PC-3 (cell line): ENCODE measurements at regions not wholly inside any gene's neighbourhood (a gene's known extent, or its start where the extent isn't known, plus 50 kb on each side); places are given as distances from the start of the nearest gene placed in this dataset.

Experiments used
- ATAC-seq: fragments of 200-7000 bp; cut with Tn5 transposase; 2 replicates; pipeline ENCODE4 v1.9.1; 2020; ENCODE audit warnings: mild to moderate bottlenecking, moderate library complexity
- BruUV-seq: library from RNA; stranded (reverse); fragments of 400-500 nt; replicated peaks from 2 replicates; lab custom pipeline; 2021; lab: Mats Ljungman, UMichigan
- CTCF ChIA-PET: fragments of 300-600 bp; sonication (Branson Sonifier 250); formaldehyde crosslinking; loops from one replicate; lab custom pipeline; 2022; ENCODE audit warnings: antibody characterized with exemption; lab: Charles Lee
- POLR2A ChIA-PET: fragments of 300-600 bp; sonication (Branson Sonifier 250); formaldehyde crosslinking; loops from one replicate; lab custom pipeline; 2022; ENCODE audit warnings: antibody characterized with exemption; ENCODE audit not compliant: unreplicated experiment; lab: Charles Lee
- DNase-seq: peaks from one replicate; pipeline ENCODE4 v3.0.0-alpha.2; 2015
- H2AFZ ChIP-seq: fragments of 300-600 bp; sonication (generic); 2 replicates; pipeline ENCODE4 v1.6.0; 2016; ENCODE audit warnings: antibody characterized with exemption, low read length
- H3F3A ChIP-seq: fragments of 300-600 bp; sonication (generic); one replicate; pipeline ENCODE4 v1.6.0; 2017; ENCODE audit warnings: antibody characterized with exemption, low read length, control low read depth, mild to moderate bottlenecking; ENCODE audit not compliant: unreplicated experiment
- H3K27ac ChIP-seq: fragments of 300-600 bp; sonication (generic); 2 replicates; pipeline ENCODE4 v1.5.1; 2016; ENCODE audit warnings: mild to moderate bottlenecking, low read length
- H3K27me3 ChIP-seq: fragments of 300-600 bp; sonication (generic); 2 replicates; pipeline ENCODE4 v1.6.1; 2016; ENCODE audit warnings: low read length, mixed read lengths
- H3K36me3 ChIP-seq: fragments of 300-600 bp; sonication (generic); 2 replicates; pipeline ENCODE4 v1.6.1; 2016; ENCODE audit warnings: low read depth, mixed run types, low read length, mixed read lengths
- H3K4me1 ChIP-seq: fragments of 300-600 bp; sonication (generic); 2 replicates; pipeline ENCODE4 v1.5.1; 2016; ENCODE audit warnings: low read length; ENCODE audit not compliant: insufficient read depth
- H3K4me2 ChIP-seq: fragments of 300-600 bp; sonication (generic); 2 replicates; pipeline ENCODE4 v1.6.0; 2016; ENCODE audit warnings: low read length
- H3K4me3 ChIP-seq: fragments of 300-600 bp; sonication (generic); 2 replicates; pipeline ENCODE4 v1.5.1; 2016; ENCODE audit warnings: mild to moderate bottlenecking, low read length, mixed read lengths
- H3K79me2 ChIP-seq: fragments of 300-600 bp; sonication (generic); 2 replicates; pipeline ENCODE4 v1.6.1; 2017; ENCODE audit warnings: low read length, mixed read lengths
- H3K9ac ChIP-seq: fragments of 300-600 bp; sonication (generic); 2 replicates; pipeline ENCODE4 v1.6.0; 2016; ENCODE audit warnings: mild to moderate bottlenecking, low read length
- H3K9me2 ChIP-seq: fragments of 300-600 bp; sonication (generic); replicated peaks from 2 replicates; pipeline ENCODE4 v1.6.1; 2016; ENCODE audit warnings: mixed run types, low read length, mixed read lengths
- H3K9me3 ChIP-seq: fragments of 300-600 bp; sonication (generic); 2 replicates; pipeline ENCODE4 v1.6.1; 2016; ENCODE audit warnings: low read length, mixed read lengths
- H4K20me1 ChIP-seq: fragments of 300-600 bp; sonication (generic); 2 replicates; pipeline ENCODE4 v1.6.1; 2016; ENCODE audit warnings: low read length, mixed read lengths
- CTCF ChIP-seq: fragments of 300-600 bp; sonication (generic); conservative IDR thresholded peaks from 2 replicates; pipeline ENCODE4 v1.5.1; 2017; ENCODE audit warnings: antibody characterized with exemption, low read depth, mild to moderate bottlenecking, low read length
- EZH2 ChIP-seq: fragments of 300-600 bp; sonication (generic); IDR thresholded peaks from one replicate; pipeline ENCODE4 v1.6.1; 2017; ENCODE audit warnings: antibody characterized with exemption, mild to moderate bottlenecking, low read length; ENCODE audit not compliant: unreplicated experiment
- EZH2phosphoT487 ChIP-seq: fragments of 300-600 bp; sonication (generic); IDR thresholded peaks from 2 replicates; pipeline ENCODE4 v1.6.1; 2018; ENCODE audit warnings: mild to moderate bottlenecking, antibody characterized with exemption, low read length, borderline replicate concordance
- intact Hi-C: fragments of 100-400 bp; cut with micrococcal nuclease; formaldehyde crosslinking; loops from 2 replicates; pipeline ENCODE4 v1.9.0; 2023

- TF ChIP-seq CTCF = no peak
- no peak for TF ChIP-seq EZH2
- no peak for TF ChIP-seq EZH2phosphoT487
- no peaks in the 10 kb centered on the region for H4K20me1 ChIP-seq
- H2AFZ ChIP-seq = no peak overlapping the region
- BruUV-seq = no TSS peak
- no peak overlapping the region for H3K27ac ChIP-seq
- H3F3A ChIP-seq = no peaks in the 10 kb centered on the region
- no peak for ATAC-seq
- no peaks in the 10 kb centered on the region for H3K9me2 ChIP-seq
- H3K4me3 ChIP-seq = no peak overlapping the region
- intact Hi-C loops = no loop called here
- H3K4me1 ChIP-seq = no peaks in the 10 kb centered on the region
- H3K9me3 ChIP-seq = no peaks in the 10 kb centered on the region
- H3K27me3 ChIP-seq = no peaks in the 10 kb centered on the region
- H3K4me2 ChIP-seq = no peak overlapping the region
- DNase-seq = no peak
- CTCF ChIA-PET = no interaction called here
- no peaks in the 10 kb centered on the region for H3K79me2 ChIP-seq
- POLR2A ChIA-PET = no interaction called here
- H3K36me3 ChIP-seq = no peaks in the 10 kb centered on the region
- no peak overlapping the region for H3K9ac ChIP-seq
Measured at GRCh38 chr16:17543073-17543472, 72.3 kb upstream of the XYLT1 start.

- H3K27ac ChIP-seq = no peak overlapping the region
- no peaks in the 10 kb centered on the region for H4K20me1 ChIP-seq
- no peaks in the 10 kb centered on the region for H3K9me3 ChIP-seq
- H3F3A ChIP-seq = no peaks in the 10 kb centered on the region
- intact Hi-C loops = no loop called here
- H3K4me3 ChIP-seq = no peak overlapping the region
- no peaks in the 10 kb centered on the region for H3K79me2 ChIP-seq
- BruUV-seq = no TSS peak
- TF ChIP-seq CTCF (no peak), EZH2phosphoT487 (no peak), EZH2 (no peak)
- no peak overlapping the region for H2AFZ ChIP-seq
- H3K9me2 ChIP-seq = no peaks in the 10 kb centered on the region
- no peaks in the 10 kb centered on the region for H3K36me3 ChIP-seq
- CTCF ChIA-PET = no interaction called here
- no peak overlapping the region for H3K9ac ChIP-seq
- no peak for ATAC-seq
- no peaks in the 10 kb centered on the region for H3K27me3 ChIP-seq
- no peak for DNase-seq
- H3K4me1 ChIP-seq = no peaks in the 10 kb centered on the region
- no peak overlapping the region for H3K4me2 ChIP-seq
- POLR2A ChIA-PET = no interaction called here
Measured at GRCh38 chr16:17541324-17541723, 70.6 kb upstream of the XYLT1 start.

DNA sequence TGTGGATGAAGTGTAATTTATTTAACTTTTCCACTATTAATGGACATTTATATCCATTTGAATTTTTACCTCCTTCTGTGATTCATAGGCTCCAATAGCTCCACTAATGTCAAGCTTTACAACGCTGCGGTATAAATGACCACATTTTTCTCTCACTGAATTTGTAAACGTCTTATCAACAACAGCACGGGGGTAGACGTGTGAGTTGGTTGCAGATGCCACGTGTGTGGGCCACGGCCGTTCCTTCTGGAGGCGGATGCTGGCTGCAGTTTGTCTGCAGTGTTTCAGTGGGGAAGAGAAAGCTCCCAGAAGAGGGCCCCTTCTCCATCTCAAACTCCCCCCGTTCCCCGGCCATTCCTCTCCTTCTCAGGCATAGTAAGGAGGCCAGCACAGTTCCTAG lies 68.2 kb upstream of the XYLT1 start:
- Histone ChIP-seq H4K20me1 (no peaks in the 10 kb centered on the region), H3K9me3 (no peaks in the 10 kb centered on the region), H3K27me3 (no peaks in the 10 kb centered on the region), H3K9me2 (no peaks in the 10 kb centered on the region), H3K79me2 (no peaks in the 10 kb centered on the region), H3K9ac (no peak overlapping the region), H3K4me3 (no peak overlapping the region), H3F3A (no peaks in the 10 kb centered on the region), H3K4me2 (no peak overlapping the region), H2AFZ (no peak overlapping the region), H3K4me1 (no peaks in the 10 kb centered on the region), H3K36me3 (no peaks in the 10 kb centered on the region), H3K27ac (no peak overlapping the region)
- DNase-seq (no peak), ATAC-seq (no peak)
- intact Hi-C loops = no loop called here
- TF ChIP-seq CTCF = no peak
- no peak for TF ChIP-seq EZH2phosphoT487
- no peak for TF ChIP-seq EZH2
- POLR2A ChIA-PET = no interaction called here
- no TSS peak for BruUV-seq
- CTCF ChIA-PET = no interaction called here
